ENCODE measurements at regions not wholly inside any gene's neighbourhood (a gene's known extent, or its start where the extent isn't known, plus 50 kb on each side); places are given as distances from the start of the nearest gene placed in this dataset.

- DNase-seq, result no peak
Observed at GRCh38 chr10:28812384-28813372, 135.4 kb downstream of the BAMBI start.

GRCh38 chr10:28815681-28816080 lies 138.4 kb downstream of the BAMBI start:
- DNase-seq, result no peak

GRCh38 chr10:28822719-28823464 lies 145.6 kb downstream of the BAMBI start:
- DNase-seq, result no peak

- no peak for DNase-seq
Observed at GRCh38 chr10:28823501-28824075, 146.3 kb downstream of the BAMBI start.

GRCh38 chr10:28833313-28833712 lies 156.0 kb downstream of the BAMBI start:
- DNase-seq, result no peak

- DNase-seq, result no peak
Observed at GRCh38 chr10:28836435-28836743, 159.1 kb downstream of the BAMBI start.

GRCh38 chr10:28837613-28838390 lies 160.5 kb downstream of the BAMBI start:
- DNase-seq, result no peak

GRCh38 chr10:28838908-28839307 lies 161.6 kb downstream of the BAMBI start:
- DNase-seq, result no peak

GRCh38 chr10:28839600-28840007 lies 162.3 kb downstream of the BAMBI start:
- no peak for DNase-seq

GRCh38 chr10:28840202-28840601 lies 162.9 kb downstream of the BAMBI start:
- DNase-seq, result no peak

- no peak for DNase-seq
Observed at GRCh38 chr10:28840971-28841370, 163.7 kb downstream of the BAMBI start.

- DNase-seq, result no peak
Observed at GRCh38 chr10:28841625-28842024, 164.3 kb downstream of the BAMBI start.

GRCh38 chr10:28842321-28842720 lies 165.0 kb downstream of the BAMBI start:
- no peak for DNase-seq

GRCh38 chr10:28845009-28845682 lies 167.8 kb downstream of the BAMBI start:
- DNase-seq, result no peak

GRCh38 chr10:28849309-28849708 lies 172.0 kb downstream of the BAMBI start:
- DNase-seq, result no peak

GRCh38 chr10:28849821-28850220 lies 172.5 kb downstream of the BAMBI start:
- no peak for DNase-seq

GRCh38 chr10:28850784-28851183 lies 173.5 kb downstream of the BAMBI start:
- no peak for DNase-seq

- no peak for DNase-seq
Observed at GRCh38 chr10:28853195-28853594, 175.9 kb downstream of the BAMBI start.

GRCh38 chr10:28857164-28857563 lies 179.8 kb downstream of the BAMBI start:
- no peak for DNase-seq

- DNase-seq, result no peak
Observed at GRCh38 chr10:28858646-28859045, 181.3 kb downstream of the BAMBI start.

- DNase-seq, result no peak
Observed at GRCh38 chr10:28859791-28860190, 182.5 kb downstream of the BAMBI start.

GRCh38 chr10:28862219-28862618 lies 184.9 kb downstream of the BAMBI start:
- DNase-seq, result no peak
